ENCODE measurements at regions not wholly inside any gene's neighbourhood (a gene's known extent, or its start where the extent isn't known, plus 50 kb on each side); places are given as distances from the start of the nearest gene placed in this dataset.

- Histone ChIP-seq H3K4me3 (ENCODE audit: low read depth, low read length) (no peak overlapping the region), H3K27me3 (ENCODE audit: control insufficient read depth, insufficient read depth, low read length) (peaks cover 11% of the 10 kb centered on the region), H3K27ac (ENCODE audit: low read depth, low read length) (no peak overlapping the region), H3K9me3 (ENCODE audit: control insufficient read depth, insufficient read depth, low read length) (no peaks in the 10 kb centered on the region)
- no peak for TF ChIP-seq CTCF (IDR thresholded peaks at IDR 0.05; ENCODE audit: low read depth, low read length)
- POLR2A ChIA-PET = no interaction called here
- CTCF ChIA-PET = no interaction called here
- DNase-seq (ENCODE audit: low read depth, low spot score) = no peak
Observed at GRCh38 chr4:108372681-108373080, 203.9 kb upstream of the LEF1 start.

- TF ChIP-seq CTCF (IDR thresholded peaks at IDR 0.05; ENCODE audit: low read depth, low read length) = no peak
- H3K27me3 ChIP-seq (ENCODE audit: control insufficient read depth, insufficient read depth, low read length) = peaks cover 18% of the 10 kb centered on the region
- DNase-seq (ENCODE audit: low read depth, low spot score) = no peak
- H3K4me3 ChIP-seq (ENCODE audit: low read depth, low read length) = no peak overlapping the region
- CTCF ChIA-PET = no interaction called here
- H3K27ac ChIP-seq (ENCODE audit: low read depth, low read length) = no peak overlapping the region
- no peaks in the 10 kb centered on the region for H3K9me3 ChIP-seq (ENCODE audit: control insufficient read depth, insufficient read depth, low read length)
- POLR2A ChIA-PET = no interaction called here
Observed at GRCh38 chr4:108371282-108371681, 202.6 kb upstream of the LEF1 start.

- ChIA-PET POLR2A (no interaction called here), CTCF (no interaction called here)
- Histone ChIP-seq H3K27me3 (ENCODE audit: control insufficient read depth, insufficient read depth, low read length) (peaks cover 18% of the 10 kb centered on the region), H3K4me3 (ENCODE audit: low read depth, low read length) (no peak overlapping the region), H3K27ac (ENCODE audit: low read depth, low read length) (no peak overlapping the region), H3K9me3 (ENCODE audit: control insufficient read depth, insufficient read depth, low read length) (no peaks in the 10 kb centered on the region)
- DNase-seq (ENCODE audit: low read depth, low spot score) = no peak
- no peak for TF ChIP-seq CTCF (IDR thresholded peaks at IDR 0.05; ENCODE audit: low read depth, low read length)
Observed at GRCh38 chr4:108370291-108371141, 201.8 kb upstream of the LEF1 start.

- CTCF ChIA-PET = no interaction called here
Observed at GRCh38 chr4:108369035-108369655, 200.4 kb upstream of the LEF1 start.

More at GRCh38 chr4:108369035-108369655, 200.4 kb upstream of the LEF1 start:
- no peak for DNase-seq (ENCODE audit: low read depth, low spot score)
- Histone ChIP-seq H3K4me3 (ENCODE audit: low read depth, low read length) (no peak overlapping the region), H3K27ac (ENCODE audit: low read depth, low read length) (no peak overlapping the region), H3K27me3 (ENCODE audit: control insufficient read depth, insufficient read depth, low read length) (peaks cover 20% of the 10 kb centered on the region), H3K9me3 (ENCODE audit: control insufficient read depth, insufficient read depth, low read length) (no peaks in the 10 kb centered on the region)
- POLR2A ChIA-PET = no interaction called here
- TF ChIP-seq CTCF (IDR thresholded peaks at IDR 0.05; ENCODE audit: low read depth, low read length) = no peak
